Iris pigment epithelial cell (primary cell): ENCODE measurements at regions not wholly inside any gene's neighbourhood (a gene's known extent, or its start where the extent isn't known, plus 50 kb on each side); places are given as distances from the start of the nearest gene placed in this dataset.
A peak's percentile ranks its signal among the peaks of the same experiment; 100 is the strongest.
"Not testable (repeated sequence)": the region's sequence is repeated elsewhere in the genome, so short reads cannot be mapped to it uniquely, and the experiment has no call there.

Experiments used
- DNase-seq: peaks from one replicate; pipeline ENCODE4 v3.0.0-alpha.2; 2011; ENCODE audit warnings: low read depth

GRCh38 chr7:14092331-14092730 lies 102.9 kb upstream of the ETV1 start:
- DNase-seq, result no peak

DNA sequence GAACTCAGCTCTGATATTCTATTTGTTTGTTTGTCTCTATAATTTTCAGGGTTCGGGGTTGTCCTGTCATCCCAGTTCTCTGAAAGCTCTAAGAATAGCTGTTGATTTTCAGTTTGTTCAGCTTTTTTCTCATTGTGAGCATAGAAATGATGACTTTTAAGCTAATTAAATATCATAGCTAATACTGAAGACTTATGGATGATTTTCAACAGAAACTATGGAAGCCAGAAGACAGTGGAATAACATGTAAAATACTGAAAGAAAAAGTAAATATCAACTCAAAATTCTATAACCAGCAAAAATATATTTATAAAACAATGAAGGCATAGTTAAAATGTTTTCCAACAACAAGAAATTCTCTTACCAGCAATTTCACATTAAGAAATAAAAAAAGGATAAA lies 96.4 kb upstream of the ETV1 start:
- DNase-seq, result peak; percentile 1

DNA sequence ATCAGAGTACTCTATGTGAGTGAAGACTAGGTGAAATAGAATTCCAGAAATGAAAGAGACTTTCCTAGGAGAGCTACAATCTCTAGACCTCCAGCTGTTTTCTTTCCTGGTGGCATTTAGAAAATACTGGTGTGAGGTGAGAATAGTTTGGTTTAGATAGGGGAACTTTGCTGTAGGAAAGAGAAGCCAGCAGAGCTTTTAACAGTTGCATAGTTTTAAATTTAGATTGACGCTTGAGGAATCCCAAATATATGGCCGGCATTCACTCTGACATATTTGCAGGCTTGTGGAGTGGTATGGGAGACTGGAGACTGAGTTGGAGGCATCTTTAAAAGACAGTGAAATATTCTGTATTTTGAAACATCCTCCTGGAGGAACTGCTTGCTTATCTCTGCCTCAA lies 94.3 kb upstream of the ETV1 start:
- no peak for DNase-seq

- DNase-seq, result peak; percentile 2
Measured at GRCh38 chr7:14073988-14074387, 84.5 kb upstream of the ETV1 start.

DNA sequence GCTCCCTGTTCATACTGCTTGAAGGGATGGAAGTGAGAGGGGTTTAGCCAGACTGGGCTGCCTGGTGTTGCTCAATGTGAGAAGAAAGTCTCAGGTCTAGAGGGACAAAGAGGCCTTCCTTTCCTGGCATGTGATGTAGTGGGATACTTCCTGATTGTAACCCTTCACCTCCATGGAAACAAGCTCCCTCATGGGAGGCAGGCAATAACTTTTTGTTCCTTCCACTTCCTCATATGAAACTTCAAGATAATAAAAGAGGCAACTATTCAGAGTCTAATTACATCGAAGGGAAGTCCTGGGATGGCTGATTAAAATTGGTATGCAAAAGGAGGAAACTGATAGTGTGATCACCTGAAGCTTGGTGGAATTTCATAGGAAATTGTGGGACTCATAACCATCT lies 84.1 kb upstream of the ETV1 start:
- DNase-seq, result no peak

- DNase-seq, result no peak
Measured at GRCh38 chr7:14071045-14071444, 81.6 kb upstream of the ETV1 start.

- DNase-seq, result no peak
Measured at GRCh38 chr7:14069961-14070360, 80.5 kb upstream of the ETV1 start.

GRCh38 chr7:14066783-14067182 lies 77.3 kb upstream of the ETV1 start:
- DNase-seq, result not testable (repeated sequence)

DNA sequence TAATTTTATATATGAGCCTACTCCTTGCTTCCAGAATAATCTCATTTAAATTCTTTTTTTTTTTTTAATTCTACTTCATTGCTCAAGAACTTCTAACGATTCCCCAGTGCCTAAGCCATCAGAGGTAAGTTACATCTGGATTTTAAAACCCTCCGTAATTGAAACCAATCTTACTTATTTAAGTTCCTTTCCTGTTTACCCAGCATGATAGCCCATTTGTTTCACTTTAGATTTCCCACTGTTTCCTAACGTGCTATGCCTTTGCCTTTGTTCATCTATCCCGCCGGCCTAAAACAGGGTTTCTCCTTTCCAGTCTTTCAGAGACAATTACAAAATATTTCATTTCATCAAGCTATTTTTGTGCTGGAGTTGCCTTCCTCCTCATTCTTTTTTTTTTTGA lies 75.8 kb upstream of the ETV1 start:
- no peak for DNase-seq

GRCh38 chr7:14055813-14056212 lies 66.3 kb upstream of the ETV1 start:
- no peak for DNase-seq

GRCh38 chr7:14054125-14054524 lies 64.7 kb upstream of the ETV1 start:
- DNase-seq, result no peak

- no peak for DNase-seq
Measured at GRCh38 chr7:14048889-14049288, 59.4 kb upstream of the ETV1 start.

- DNase-seq, result no peak
Measured at GRCh38 chr7:14047709-14048399, 58.4 kb upstream of the ETV1 start.

DNA sequence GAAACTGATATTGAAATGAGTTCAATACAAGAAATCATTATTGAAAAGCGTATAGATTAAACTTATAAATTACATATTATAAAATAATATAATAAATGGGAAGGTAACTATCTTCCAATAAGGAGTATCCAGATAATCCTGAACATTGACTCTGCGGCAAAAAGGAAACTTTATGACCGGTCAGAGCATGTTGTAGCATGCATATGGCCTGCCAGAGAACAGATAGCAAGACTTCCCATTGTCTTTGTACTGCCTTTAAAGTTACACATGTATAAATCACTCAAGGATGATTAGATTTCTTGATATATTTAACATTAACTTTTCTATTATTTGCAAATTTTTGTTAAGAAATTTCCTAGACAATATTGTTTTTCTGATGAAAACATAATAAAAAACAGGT lies 56.2 kb upstream of the ETV1 start:
- DNase-seq, result no peak

GRCh38 chr7:14040528-14040927 lies 51.1 kb upstream of the ETV1 start:
- DNase-seq, result no peak
